HG03095 (cell line): ENCODE measurements at regions not wholly inside any gene's neighbourhood (a gene's known extent, or its start where the extent isn't known, plus 50 kb on each side); places are given as distances from the start of the nearest gene placed in this dataset.
A peak's percentile ranks its signal among the peaks of the same experiment; 100 is the strongest.

ENCODE experiments used
- ATAC-seq: cut with Tn5 transposase; IDR thresholded peaks from one replicate; pipeline ENCODE4 v1.9.1; 2021; ENCODE audit warnings: moderate library complexity; ENCODE audit not compliant: unreplicated experiment

- ATAC-seq: no peak
Observed at GRCh38 chrX:109312757-109313156, 169.1 kb downstream of the GUCY2F start.

DNA sequence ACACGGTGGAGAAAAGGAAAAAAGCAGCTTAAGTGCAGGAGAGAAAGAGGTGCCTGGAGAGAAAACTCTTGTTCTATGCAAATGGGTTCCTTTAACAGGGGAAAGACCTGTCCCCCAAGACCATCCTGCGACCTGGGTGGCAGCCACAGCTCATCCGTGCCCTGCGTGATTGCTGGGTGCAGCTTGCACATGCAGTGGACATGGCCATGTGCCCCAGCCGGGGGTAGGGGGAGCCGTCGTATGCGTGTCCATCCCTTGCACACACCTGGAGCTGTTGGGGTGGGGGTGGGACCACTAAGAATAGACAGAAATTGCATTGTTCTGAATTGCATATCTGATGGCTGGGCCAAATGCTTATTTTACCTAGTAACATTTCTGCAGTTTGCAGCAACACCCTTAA, 171.9 kb downstream of the GUCY2F start:
- ATAC-seq: no peak

GRCh38 chrX:109301177-109301576, 180.7 kb downstream of the GUCY2F start:
- ATAC-seq: no peak

- no peak for ATAC-seq
Observed at GRCh38 chrX:109300415-109300814, 181.5 kb downstream of the GUCY2F start.

DNA sequence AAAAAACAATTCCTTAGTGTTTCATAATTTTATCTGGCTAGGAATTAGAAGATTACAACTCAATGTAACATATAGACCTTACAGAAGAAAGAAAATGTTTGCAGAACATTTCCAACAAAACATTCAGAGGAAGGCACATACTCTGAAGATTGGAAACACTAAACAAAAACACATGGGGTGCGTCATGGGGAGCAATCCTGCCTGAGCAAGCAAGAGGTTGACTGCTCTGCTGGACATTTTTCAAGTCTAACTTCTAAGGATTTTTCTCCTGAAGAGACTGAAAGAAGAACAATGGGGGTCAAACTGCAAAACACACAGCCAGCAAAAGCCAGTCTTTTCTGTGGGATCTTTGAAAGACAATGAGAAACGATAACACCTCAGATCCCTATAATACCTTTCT, 182.8 kb downstream of the GUCY2F start:
- ATAC-seq: no peak

DNA sequence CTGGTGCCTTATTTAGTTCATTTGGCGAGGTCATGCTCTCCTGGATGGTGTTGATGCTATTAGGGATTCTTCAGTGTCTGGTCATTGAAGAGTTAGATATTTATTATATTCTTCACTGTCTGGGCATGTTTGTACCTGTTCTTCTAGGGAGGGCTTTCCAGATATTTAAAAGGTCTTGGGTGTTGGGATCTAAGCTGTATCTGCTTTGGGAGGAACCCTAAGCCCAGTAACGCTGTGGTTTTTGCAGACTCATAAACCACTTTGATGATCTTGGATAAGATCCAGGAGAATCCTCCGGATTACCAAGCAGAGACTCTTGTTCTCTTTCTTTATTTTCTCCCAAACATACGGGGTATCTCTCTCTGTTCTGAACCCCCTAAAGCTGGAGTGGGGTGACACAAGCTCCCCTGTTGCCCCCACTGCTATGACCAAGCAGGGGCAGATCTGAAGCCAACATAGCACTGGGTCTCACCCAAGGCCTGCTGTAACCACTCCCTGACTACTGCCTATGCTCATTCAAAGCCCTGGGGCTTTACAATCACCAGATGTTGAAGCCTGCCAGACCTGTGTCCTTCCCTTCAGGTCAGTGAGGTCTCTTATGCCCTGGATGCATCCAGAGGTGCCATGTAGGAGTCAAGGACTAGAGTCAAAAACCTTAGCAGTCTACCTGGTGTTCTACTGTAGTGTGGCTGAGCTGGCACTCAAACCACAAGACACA, 187.6 kb downstream of the GUCY2F start:
- no peak for ATAC-seq

GRCh38 chrX:109283870-109284269, 198.0 kb downstream of the GUCY2F start:
- ATAC-seq: no peak

DNA sequence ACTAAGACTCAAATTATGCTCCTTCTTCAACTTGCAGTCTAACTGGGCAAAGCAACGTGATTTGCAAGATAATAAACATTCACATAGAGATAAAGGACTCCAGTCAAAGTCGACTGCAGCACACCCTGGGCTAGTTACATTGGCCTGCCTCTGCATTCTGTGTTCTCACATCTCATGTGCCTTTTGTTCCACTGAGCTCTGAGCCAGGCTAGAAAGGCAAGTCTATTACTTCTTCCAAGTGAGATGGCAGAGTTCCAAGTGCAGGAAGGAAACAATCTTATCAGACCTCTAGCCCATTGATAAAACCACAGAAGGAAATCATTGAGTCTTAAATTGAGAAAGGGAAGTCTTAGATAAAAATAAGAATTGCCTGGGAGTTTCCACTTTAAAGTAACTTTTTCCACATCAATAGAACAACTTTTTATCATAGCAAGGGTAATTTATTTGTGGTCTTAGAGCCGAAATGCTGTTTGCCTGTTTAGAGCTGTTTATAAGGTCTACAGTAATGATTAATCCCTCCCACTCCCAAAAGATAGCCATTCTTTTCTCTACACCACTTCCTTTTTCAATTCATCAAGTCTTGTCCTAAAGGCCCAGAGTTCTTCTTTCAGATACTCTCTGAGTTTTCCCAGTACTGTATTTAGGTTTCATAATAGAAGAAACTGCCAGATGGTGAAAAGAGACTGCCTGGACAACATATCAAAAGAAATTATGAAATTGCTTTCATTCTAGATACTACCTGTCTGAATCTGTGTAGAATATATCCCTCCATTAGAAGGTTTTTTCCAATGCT, 200.2 kb downstream of the GUCY2F start:
- peak; percentile 83 for ATAC-seq

- no peak for ATAC-seq
Observed at GRCh38 chrX:109274806-109275205, 207.1 kb downstream of the GUCY2F start.

GRCh38 chrX:109270580-109271484, 211.1 kb downstream of the GUCY2F start:
- peak; percentile 90 for ATAC-seq

- no peak for ATAC-seq
Observed at GRCh38 chrX:109268340-109268739, 213.5 kb downstream of the GUCY2F start.

DNA sequence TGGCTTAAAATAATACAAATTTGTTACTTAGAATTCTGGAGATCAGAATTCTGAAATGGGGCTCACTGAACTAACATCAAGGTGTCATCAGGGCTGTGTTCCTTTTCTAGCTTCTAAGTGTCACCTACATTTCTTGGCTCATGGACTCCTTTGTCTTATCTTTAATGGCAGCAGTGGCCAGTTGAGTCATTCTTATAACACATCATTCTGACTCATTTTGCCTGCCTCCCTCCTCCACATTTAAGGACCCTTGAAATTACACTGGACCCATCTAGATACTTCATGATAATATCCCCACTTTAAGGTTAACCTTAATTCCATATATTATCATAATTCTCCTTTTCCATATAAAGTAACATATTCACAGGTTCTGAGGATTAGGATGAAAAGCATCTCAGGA, 215.9 kb downstream of the GUCY2F start:
- no peak for ATAC-seq

GRCh38 chrX:109264878-109265277, 217.0 kb downstream of the GUCY2F start:
- no peak for ATAC-seq

DNA sequence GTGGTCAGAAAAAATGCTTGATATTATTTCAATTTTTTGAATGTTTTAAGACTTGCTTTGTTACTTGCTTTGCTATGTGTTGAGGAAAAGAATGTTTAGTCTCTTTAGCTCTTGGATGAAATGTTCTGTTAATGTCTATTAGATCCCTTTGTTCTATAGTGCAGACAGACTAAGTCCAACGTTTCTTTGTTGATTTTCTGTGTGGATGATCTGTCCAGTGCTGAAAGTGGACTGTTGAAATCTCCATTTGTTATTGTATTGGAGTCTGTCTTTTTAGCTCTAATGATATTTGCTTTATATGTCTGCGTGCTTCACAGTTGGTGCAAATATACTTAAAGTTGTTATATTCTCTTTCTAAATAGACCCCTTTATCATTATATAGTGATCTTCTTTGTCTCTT, 220.6 kb downstream of the GUCY2F start:
- no peak for ATAC-seq

GRCh38 chrX:109252789-109253188, 229.1 kb downstream of the GUCY2F start:
- no peak for ATAC-seq

GRCh38 chrX:109218761-109219160, 263.1 kb downstream of the GUCY2F start:
- ATAC-seq: no peak

DNA sequence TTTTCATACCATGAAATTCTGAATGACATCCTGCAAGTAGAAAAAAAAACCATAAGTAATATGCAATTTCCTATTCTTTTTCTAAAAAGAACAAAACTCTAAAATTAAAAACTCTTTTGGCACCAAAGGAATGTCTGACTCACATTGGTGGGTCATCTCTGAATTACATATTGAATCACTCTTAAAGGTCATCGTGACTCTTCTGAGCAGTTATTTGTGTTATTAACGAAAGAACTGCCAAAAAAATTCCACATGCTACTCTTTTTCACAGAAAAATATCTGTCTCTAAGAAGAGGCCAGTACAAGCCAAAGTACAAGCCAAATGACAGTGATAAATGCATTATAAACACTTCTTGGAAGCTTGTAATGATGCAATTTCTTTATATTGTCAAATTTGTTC, 282.2 kb downstream of the GUCY2F start:
- ATAC-seq: no peak

DNA sequence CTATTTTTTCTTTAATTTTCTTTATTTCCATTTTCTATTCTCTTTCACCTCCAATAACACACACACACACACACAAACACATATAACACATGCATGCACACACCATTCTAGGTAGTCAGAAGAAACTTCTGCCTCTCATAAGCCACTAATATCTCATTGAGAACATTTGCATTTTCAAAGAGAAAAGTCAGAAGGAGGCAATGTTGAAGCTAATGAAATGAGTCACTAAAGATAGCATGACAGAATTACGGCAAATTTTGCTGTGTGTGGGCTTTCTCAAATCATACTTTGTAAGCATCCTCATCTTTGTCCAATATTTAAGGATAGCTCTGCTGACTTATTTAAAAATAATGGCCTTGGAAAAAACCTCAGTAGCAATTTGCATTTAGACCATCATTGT, 291.3 kb downstream of the GUCY2F start:
- ATAC-seq: peak; percentile 49

DNA sequence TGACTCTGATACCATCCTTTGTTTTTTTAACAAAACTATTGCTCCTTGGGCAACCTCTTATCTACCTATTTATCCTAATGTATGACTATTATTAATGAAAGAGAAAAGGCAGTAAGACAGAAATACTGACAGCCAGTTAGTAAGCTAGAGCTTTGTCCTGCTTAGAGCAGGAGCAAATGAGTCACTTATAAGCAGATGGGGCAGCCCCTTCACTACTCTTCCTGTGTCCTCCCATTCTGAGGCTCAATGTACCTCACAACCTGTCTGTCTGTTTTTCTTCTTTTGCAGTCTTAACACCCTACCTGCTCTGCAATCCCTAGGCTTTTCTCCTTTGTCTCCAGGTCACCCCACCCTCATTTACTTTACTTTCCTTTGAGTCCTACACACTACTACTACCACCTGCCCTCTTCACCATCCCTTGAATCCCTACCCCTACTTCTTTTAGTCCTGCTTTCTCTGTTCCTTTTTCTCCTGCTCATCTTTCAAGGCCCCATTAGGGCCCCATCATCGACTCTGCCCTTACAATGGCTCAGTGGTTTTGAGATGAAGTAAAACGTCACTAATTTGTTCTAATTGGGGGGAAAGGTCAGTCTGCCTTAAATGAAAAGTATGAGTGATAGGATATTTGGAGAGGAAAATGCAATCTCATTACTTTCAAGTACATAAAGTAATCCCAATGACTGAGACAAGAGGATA, 294.3 kb downstream of the GUCY2F start:
- ATAC-seq: peak; percentile 88

DNA sequence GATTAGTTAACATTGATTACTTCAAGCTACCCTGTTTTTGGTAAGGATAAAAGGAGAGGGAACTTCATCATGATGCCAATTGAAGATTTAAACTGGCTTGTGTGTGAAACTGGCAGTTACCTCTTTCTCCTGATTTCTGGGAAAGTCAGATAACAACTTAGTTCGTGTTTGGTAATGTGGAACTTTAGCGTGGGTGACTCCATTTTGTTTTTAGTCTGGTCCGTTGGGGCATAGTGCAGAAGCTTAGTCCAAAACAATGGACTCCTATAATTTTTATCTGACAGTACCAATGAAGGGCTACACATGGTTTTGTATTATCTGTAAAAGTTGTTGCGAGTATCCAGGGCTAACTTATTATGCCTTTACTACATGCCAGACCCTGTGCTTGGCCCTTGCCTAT, 294.9 kb downstream of the GUCY2F start:
- ATAC-seq: no peak
